Cerebellar cortex (tissue), 1 donor: ENCODE measurements at regions not wholly inside any gene's neighbourhood (a gene's known extent, or its start where the extent isn't known, plus 50 kb on each side); places are given as distances from the start of the nearest gene placed in this dataset.

Experiments used
- DNase-seq: peaks from one replicate; pipeline ENCODE4 v3.0.0-alpha.2; 2015; ENCODE audit warnings: low spot score

GRCh38 chr11:116162086-116162885, 610.5 kb downstream of the BUD13 start:
- DNase-seq, result no peak

- no peak for DNase-seq
Measured at GRCh38 chr11:116148645-116149044, 624.1 kb downstream of the BUD13 start.

GRCh38 chr11:116148056-116148455, 624.7 kb downstream of the BUD13 start:
- no peak for DNase-seq

- no peak for DNase-seq
Measured at GRCh38 chr11:116145187-116145865, 627.5 kb downstream of the BUD13 start.

GRCh38 chr11:116144387-116144958, 628.3 kb downstream of the BUD13 start:
- DNase-seq, result no peak

GRCh38 chr11:116138280-116138679, 634.1 kb upstream of the CADM1 start:
- no peak for DNase-seq

GRCh38 chr11:116137753-116138152, 633.5 kb upstream of the CADM1 start:
- DNase-seq, result no peak

GRCh38 chr11:116136987-116137674, 632.9 kb upstream of the CADM1 start:
- no peak for DNase-seq

- no peak for DNase-seq
Measured at GRCh38 chr11:116135891-116136290, 631.7 kb upstream of the CADM1 start.

GRCh38 chr11:116134450-116134849, 630.2 kb upstream of the CADM1 start:
- no peak for DNase-seq

GRCh38 chr11:116132273-116132978, 628.2 kb upstream of the CADM1 start:
- DNase-seq, result no peak

- DNase-seq, result no peak
Measured at GRCh38 chr11:116130122-116130521, 625.9 kb upstream of the CADM1 start.

GRCh38 chr11:116129456-116129855, 625.2 kb upstream of the CADM1 start:
- DNase-seq, result no peak

- no peak for DNase-seq
Measured at GRCh38 chr11:116126562-116126961, 622.3 kb upstream of the CADM1 start.

GRCh38 chr11:116124922-116125714, 620.9 kb upstream of the CADM1 start:
- DNase-seq, result no peak

GRCh38 chr11:116123739-116124138, 619.5 kb upstream of the CADM1 start:
- no peak for DNase-seq

GRCh38 chr11:116122697-116123472, 618.7 kb upstream of the CADM1 start:
- no peak for DNase-seq

- DNase-seq, result no peak
Measured at GRCh38 chr11:116119158-116119557, 614.9 kb upstream of the CADM1 start.

- DNase-seq, result no peak
Measured at GRCh38 chr11:116118138-116118470, 613.9 kb upstream of the CADM1 start.

GRCh38 chr11:116117331-116118137, 613.3 kb upstream of the CADM1 start:
- DNase-seq, result no peak
